Keratinocyte (primary cell): ENCODE measurements at regions not wholly inside any gene's neighbourhood (a gene's known extent, or its start where the extent isn't known, plus 50 kb on each side); places are given as distances from the start of the nearest gene placed in this dataset.

Source experiments
- CTCF ChIP-seq, 3 experiments: IDR thresholded peaks in 1 of 3; conservative IDR thresholded peaks in 1 of 3; optimal IDR thresholded peaks in 1 of 3; 2 replicates in 2 of 3; 3 replicates in 1 of 3; pipeline versions ENCODE3 to v1.5.1; 2011; ENCODE audit warnings: low read length in 3 of 3, mild to moderate bottlenecking in 3 of 3, moderate library complexity in 2 of 3, control low read depth in 1 of 3, inconsistent platforms in 1 of 3; ENCODE audit not compliant: insufficient read depth in 2 of 3; ENCODE audit errors: extremely low read depth in 1 of 3
- EZH2 ChIP-seq: IDR thresholded peaks from one replicate; pipeline ENCODE4 v1.6.1; 2012; ENCODE audit warnings: inconsistent platforms, mild to moderate bottlenecking, low read length, moderate library complexity

GRCh38 chr5:22908586-22908985 is 55.4 kb upstream of the CDH12 start:
- TF ChIP-seq CTCF (optimal IDR thresholded peaks at IDR 0.05 in 1 of 3, IDR thresholded peaks at IDR 0.05 in 1 of 3, conservative IDR thresholded peaks at IDR 0.05 in 1 of 3; ENCODE audit: extremely low read depth in 1 of 3, insufficient read depth in 2 of 3, low read length in 3 of 3) (no peak), EZH2 (no peak)
